GM23338 (cell line): ENCODE measurements at regions not wholly inside any gene's neighbourhood (a gene's known extent, or its start where the extent isn't known, plus 50 kb on each side); places are given as distances from the start of the nearest gene placed in this dataset.

Experiments used
- CREB1 ChIP-seq: fragments of 250-450 bp; sonication (Bioruptor Pico); IDR thresholded peaks from 2 replicates; pipeline ENCODE4 v1.5.0; 2020; ENCODE audit warnings: low read depth, mild to moderate bottlenecking, moderate library complexity
- EZH2 ChIP-seq: fragments of 200-600 bp; sonication (generic); IDR thresholded peaks from one replicate; pipeline ENCODE4 v1.8.0; 2017; ENCODE audit warnings: antibody characterized with exemption, mild to moderate bottlenecking, low read depth; ENCODE audit not compliant: unreplicated experiment
- EZH2phosphoT487 ChIP-seq: fragments of 200-600 bp; sonication (generic); IDR thresholded peaks from one replicate; pipeline ENCODE4 v1.8.1; 2018; ENCODE audit warnings: antibody characterized with exemption; ENCODE audit not compliant: unreplicated experiment
- JUNB ChIP-seq: IDR thresholded peaks from one replicate; pipeline ENCODE4 v1.6.1; 2016; ENCODE audit warnings: antibody characterized with exemption; ENCODE audit not compliant: unreplicated experiment
- NANOG ChIP-seq: IDR thresholded peaks from 2 replicates; pipeline ENCODE4 v1.6.1; 2016; ENCODE audit warnings: antibody characterized with exemption, borderline replicate concordance
- POLR2AphosphoS5 ChIP-seq: IDR thresholded peaks from 2 replicates; pipeline ENCODE4 v1.6.1; 2016; ENCODE audit warnings: antibody characterized with exemption, low read depth
- ZNF114 ChIP-seq: fragments of 250-450 bp; sonication (Bioruptor Pico); IDR thresholded peaks from 2 replicates; pipeline ENCODE4 v1.5.0; 2020; ENCODE audit warnings: mild to moderate bottlenecking, moderate library complexity
- TF ChIP-seq, protein P1 (sequence below), 2 experiments: fragments of 200-600 bp in 1 of 2; sonication (generic) in 1 of 2; conservative IDR thresholded peaks; 2 replicates each; pipeline versions ENCODE4 v1.5.1 to v1.6.1; 2016 to 2017; ENCODE audit warnings: antibody characterized with exemption in 2 of 2, low read depth in 2 of 2, mild to moderate bottlenecking in 2 of 2, moderate library complexity in 1 of 2
- TF ChIP-seq, protein P2 (sequence below): IDR thresholded peaks from one replicate; pipeline ENCODE4 v1.6.1; 2018; ENCODE audit warnings: antibody characterized with exemption; ENCODE audit not compliant: unreplicated experiment

DNA sequence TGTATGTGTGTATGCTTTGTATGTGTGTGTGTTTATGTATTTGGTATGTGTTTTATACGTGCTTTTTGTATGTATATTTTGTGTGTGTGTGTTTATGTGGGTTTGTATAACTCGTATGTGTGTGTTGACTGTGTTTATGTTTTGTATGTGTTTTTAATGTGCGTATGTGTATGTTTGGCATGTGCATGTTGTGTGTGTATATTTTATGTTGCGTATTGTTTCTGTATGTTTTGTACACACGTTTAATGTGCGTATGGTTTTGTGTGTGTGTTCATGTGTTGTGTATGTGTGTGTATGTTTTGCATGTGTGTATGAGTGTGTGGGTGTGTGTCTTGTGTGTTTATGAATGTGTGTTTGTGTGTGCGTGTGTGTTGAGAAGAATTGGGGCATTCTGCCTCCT is 55.2 kb upstream of the NCK2 start:
- TF ChIP-seq POLR2AphosphoS5 (no peak), EZH2 (no peak), EZH2phosphoT487 (no peak), CREB1 (no peak), JUNB (no peak), ZNF114 (no peak), NANOG (no peak)
- TF ChIP-seq, protein P1, sequence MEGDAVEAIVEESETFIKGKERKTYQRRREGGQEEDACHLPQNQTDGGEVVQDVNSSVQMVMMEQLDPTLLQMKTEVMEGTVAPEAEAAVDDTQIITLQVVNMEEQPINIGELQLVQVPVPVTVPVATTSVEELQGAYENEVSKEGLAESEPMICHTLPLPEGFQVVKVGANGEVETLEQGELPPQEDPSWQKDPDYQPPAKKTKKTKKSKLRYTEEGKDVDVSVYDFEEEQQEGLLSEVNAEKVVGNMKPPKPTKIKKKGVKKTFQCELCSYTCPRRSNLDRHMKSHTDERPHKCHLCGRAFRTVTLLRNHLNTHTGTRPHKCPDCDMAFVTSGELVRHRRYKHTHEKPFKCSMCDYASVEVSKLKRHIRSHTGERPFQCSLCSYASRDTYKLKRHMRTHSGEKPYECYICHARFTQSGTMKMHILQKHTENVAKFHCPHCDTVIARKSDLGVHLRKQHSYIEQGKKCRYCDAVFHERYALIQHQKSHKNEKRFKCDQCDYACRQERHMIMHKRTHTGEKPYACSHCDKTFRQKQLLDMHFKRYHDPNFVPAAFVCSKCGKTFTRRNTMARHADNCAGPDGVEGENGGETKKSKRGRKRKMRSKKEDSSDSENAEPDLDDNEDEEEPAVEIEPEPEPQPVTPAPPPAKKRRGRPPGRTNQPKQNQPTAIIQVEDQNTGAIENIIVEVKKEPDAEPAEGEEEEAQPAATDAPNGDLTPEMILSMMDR (conservative IDR thresholded peaks at IDR 0.05; ENCODE audit: low read depth in 2 of 2), result no peak
- TF ChIP-seq, protein P2, sequence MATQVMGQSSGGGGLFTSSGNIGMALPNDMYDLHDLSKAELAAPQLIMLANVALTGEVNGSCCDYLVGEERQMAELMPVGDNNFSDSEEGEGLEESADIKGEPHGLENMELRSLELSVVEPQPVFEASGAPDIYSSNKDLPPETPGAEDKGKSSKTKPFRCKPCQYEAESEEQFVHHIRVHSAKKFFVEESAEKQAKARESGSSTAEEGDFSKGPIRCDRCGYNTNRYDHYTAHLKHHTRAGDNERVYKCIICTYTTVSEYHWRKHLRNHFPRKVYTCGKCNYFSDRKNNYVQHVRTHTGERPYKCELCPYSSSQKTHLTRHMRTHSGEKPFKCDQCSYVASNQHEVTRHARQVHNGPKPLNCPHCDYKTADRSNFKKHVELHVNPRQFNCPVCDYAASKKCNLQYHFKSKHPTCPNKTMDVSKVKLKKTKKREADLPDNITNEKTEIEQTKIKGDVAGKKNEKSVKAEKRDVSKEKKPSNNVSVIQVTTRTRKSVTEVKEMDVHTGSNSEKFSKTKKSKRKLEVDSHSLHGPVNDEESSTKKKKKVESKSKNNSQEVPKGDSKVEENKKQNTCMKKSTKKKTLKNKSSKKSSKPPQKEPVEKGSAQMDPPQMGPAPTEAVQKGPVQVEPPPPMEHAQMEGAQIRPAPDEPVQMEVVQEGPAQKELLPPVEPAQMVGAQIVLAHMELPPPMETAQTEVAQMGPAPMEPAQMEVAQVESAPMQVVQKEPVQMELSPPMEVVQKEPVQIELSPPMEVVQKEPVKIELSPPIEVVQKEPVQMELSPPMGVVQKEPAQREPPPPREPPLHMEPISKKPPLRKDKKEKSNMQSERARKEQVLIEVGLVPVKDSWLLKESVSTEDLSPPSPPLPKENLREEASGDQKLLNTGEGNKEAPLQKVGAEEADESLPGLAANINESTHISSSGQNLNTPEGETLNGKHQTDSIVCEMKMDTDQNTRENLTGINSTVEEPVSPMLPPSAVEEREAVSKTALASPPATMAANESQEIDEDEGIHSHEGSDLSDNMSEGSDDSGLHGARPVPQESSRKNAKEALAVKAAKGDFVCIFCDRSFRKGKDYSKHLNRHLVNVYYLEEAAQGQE, result no peak
